DMS153 treated with DMSO at 0.1 percent for 48 hours (cell line): ENCODE measurements at regions not wholly inside any gene's neighbourhood (a gene's known extent, or its start where the extent isn't known, plus 50 kb on each side); places are given as distances from the start of the nearest gene placed in this dataset.
"Not testable (repeated sequence)": the region's sequence is repeated elsewhere in the genome, so short reads cannot be mapped to it uniquely, and the experiment has no call there.

Source experiments
- DNase-seq: peaks from one replicate; lab custom pipeline; 2025; ENCODE audit not compliant: unreplicated experiment; lab: John Stamatoyannopoulos, UW

DNA sequence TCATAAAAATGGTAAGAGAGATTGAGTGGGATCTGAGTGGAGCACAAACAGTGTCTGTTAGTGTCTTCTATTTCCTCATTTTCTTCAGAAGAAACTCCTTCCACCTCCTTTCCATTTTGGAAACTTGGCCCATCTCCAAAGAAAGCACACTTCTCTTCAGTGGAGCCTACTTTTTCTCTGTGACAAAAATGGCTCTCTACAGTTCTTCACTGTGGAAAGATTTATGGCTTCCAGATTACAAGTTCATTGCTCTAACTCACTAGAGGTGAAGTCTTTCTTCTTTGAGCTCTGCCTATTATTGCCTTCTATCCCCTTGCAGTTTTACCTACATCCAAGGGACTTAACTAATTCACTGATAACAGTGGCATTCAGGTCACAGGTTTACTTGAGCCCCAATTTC is 325.8 kb downstream of the ANTXR2 start:
- no peak for DNase-seq

DNA sequence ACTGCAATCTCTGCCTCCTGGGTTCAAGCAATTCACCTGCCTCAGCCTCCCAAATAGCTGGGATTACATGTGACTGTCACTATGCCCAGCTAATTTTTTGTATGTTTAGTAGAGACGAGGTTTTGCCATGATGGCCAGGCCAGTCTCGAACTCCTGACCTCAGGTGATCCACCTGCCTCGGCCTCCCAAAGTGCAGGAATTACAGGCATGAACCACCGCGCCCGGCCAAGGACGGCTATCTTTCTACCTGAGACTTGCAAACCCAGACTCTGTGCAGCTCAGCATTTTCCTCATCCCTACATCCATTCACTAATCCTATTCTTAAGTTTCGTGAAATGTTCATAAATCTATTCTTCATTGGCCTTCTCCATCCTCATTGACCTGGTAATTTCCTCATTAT is 330.0 kb downstream of the ANTXR2 start:
- no peak for DNase-seq

DNA sequence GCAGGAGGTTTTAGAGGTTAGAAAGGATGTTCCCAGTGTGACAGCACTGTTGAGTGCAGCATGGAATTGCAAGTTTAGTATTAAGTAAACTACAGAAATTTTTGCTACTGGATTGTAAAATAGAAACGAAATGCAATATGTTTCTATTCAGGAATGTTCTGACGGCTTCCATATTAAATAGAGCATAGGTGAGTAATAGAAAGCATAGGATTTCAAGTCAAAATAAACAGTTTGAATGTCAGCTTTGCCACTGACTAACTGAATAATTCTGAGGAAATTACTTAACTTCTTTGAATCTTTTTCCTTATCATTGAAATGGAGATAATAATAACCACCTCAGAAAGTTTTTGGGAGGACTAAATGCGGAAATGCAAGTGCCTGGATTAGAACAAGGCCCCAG is 331.9 kb upstream of the GK2 start:
- no peak for DNase-seq

DNA sequence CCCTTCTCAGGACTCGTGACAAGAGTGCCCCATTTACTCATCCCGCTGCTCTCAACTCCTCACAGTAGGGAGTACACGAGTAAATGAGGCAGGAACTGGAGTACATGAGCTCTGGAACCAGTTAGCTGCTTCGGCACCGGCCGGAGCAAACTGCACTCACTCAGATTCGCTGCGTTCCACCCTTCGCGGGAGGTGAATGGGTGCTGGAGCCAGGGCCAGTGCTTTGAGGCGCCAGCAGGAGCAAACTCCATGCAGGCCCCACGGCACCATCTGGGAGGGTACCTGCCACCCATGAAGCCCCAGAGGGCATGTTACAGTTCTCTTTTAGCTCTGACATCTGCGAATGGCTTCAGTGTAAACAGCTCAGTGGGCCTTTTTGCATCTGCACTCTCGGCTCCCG is 315.5 kb upstream of the GK2 start:
- DNase-seq = no peak

DNA sequence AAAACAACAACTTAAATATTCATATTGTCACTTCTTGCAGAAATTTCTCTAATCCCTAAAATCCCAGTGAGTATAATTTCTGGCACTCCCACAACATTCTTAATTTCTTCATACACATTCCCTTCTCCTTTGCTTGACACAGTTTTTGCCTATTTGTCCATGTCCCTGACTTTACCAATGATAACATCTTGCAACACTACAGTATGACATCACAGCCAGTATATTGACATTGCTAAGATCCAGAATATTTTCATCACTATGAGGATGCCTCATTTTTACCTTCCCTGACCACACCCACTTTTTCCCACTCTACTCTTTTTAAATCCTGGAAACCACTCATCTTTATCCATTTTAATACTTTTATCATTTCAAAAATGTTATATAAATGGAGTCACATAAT is 292.3 kb upstream of the GK2 start:
- DNase-seq = no peak

DNA sequence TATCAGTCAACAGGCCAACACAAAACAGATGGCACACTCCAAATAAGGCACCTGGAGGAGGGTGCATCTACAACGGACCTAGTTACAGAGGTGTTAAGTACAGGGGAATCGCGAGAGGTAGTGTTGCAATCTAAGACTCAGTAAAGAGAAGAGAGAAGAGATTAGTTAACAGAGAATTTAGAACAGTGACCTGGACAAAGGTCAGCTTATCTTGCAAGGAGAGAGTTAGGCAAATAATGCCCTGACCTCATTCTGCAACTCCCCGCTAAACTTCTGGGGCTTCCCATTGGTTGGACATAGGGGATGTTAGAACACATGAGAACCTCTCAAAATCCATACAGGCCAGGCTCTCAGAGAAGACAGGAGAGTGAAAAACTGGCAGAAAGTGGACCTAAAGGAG is 289.4 kb upstream of the GK2 start:
- no peak for DNase-seq

DNA sequence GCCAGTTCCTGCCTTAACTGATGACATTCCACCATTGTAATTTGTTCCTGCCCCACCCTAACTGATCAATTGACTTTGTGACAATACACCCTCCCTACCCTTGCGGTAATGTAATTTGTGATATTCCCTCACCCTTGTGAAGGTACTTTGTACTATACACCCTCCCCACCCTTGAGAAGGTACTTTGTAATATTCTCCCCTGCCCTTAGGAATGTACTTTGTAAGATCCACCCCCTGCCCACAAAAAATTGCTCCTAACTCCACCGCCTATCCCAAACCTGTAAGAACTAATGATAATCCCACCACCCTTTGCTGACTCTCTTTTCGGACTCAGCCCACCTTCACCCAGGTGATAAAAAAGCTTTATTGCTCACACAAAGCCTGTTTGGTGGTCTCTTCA is 288.5 kb upstream of the GK2 start:
- not testable (repeated sequence) for DNase-seq

DNA sequence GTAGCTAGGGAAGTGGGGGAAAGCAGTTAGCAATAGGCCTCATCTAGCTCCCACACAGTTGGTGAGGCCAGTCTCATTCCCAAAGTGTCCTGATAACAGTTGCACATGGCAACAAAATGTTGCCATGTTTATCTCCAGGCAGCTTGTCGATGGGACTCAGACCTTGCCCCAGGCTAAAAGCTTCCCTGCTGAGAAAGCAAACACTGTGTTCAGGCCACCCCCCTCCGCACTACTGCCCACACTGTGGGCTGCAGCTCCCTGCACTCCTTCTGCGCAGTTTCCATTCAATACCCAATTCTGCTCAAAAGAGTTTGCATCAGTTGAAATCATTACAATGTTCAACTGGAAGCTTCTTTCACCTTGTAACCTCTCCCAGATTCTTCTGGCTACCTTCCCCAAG is 287.8 kb upstream of the GK2 start:
- DNase-seq = no peak

DNA sequence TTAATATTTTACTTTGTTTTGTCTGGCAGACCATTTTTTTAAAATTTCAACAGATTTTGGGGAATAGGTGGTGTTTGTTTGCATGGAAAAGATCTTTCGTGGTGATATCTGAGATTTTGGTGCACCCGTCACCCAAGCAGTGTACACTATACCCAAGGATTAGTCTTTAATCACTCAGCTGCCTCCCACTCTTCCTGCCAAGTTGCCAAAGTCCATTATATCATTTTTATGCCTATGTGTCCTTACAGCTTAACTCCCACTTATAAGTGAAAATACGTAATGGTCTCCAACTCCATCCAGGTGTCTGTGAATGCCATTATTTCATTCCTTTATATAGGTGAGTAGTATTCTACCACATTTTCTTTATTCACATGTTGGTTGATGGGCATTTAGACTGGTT is 281.7 kb upstream of the GK2 start:
- no peak for DNase-seq

DNA sequence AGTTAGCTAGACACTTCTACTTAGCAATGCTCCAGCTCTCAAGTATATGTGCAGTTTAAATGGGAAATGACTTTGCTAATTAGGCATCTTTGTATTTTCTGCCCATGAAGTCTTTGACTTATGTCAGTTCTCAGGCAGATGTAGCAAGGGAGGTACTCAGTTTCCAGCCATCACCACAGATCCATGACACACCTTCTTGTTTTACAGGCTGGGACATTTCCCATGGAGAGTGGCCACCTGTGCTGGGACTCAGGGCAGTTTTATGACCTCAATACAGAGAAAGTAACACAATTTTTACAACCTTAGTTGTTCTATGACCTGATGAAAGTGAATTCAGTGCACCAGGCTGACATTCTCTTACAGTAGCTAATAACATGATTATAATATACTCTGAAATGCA is 280.7 kb upstream of the GK2 start:
- no peak for DNase-seq

DNA sequence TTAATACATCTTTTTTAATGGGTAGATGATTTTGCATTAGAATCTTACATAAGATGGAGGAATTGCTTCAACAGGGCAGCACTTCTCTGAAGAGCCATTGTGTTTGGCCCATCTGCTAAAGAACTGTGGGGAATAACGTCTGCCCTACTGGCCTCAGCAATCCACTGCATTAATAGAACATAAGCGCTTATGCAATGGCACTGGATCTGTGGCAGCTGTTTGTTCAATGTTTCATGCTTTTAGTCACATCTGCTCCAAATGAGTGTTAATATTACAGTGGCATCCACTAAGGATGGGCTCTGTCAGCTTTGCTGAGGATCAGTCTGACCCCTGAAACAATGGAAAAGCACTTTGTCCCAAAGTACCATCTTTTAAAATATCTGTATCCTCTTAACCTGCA is 279.0 kb upstream of the GK2 start:
- DNase-seq = no peak

DNA sequence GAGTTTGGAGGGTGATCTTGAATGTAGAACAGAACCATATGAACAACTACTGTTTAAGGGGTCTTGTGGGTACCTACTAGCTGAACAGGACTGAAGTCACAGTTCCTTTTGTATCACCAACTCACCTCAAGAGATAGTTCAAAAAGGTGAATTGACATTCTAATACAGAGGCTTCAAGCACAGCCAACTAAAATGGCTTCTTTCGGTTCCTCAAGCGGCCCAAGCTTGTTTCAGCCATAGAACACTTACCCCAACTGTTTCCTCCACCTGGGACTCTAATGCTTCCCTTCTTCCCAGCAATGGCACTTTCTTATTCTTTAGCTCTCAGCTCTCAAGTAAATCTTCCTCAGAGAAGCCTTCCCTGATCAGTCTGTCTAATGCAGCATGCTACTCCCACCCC is 277.5 kb upstream of the GK2 start:
- no peak for DNase-seq

DNA sequence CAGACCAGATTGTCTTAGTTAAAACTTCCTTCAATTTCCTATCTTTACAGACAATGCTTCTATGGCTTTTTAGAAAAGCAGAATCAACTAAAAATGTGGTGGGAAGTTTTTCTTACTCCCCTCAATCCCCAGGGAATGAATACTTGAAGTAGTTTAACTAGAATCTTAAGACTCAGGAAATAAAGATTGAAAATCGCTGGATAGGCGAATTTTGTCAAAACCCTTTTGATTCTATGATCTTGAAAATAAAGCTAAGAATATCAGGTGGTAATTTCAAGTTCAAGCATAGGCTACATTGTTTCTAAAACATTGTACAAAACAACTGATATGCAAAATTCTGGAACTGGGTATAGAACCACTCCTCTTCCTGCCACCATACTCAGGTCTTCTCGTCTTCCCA is 276.5 kb upstream of the GK2 start:
- no peak for DNase-seq

DNA sequence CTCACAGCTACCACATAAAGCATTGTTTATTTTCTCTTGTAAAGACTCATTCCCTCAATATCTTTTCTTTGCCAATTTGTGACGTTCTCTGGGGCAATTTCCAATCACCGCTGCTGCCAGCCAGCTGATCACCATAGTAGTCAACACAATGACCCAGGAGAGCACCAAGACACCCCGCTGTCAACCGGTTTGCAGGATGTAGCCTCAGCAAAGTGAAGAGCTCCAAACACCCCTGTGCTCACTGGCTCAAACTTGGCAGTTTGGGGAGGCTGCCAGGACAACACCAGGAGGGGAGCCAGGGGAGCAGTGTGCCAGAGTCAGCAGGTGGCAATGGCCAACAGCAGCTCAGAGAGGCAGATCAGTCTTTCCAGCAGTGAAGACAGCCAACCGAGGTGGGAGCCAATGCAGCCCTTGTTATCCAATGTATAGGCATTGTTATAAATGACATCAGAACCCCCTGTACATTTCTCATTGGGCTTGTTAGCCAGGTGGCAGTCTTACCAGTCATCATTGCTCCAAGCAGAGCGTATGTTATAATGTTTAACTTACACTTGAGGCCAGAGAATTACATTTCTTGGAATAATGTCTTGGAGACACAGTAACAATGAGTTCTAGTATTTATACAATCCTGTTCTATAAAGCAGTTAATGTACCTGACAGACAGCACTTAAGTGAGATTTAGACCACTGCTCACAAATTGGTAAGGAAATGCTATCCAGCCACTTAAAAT is 274.9 kb upstream of the GK2 start:
- DNase-seq = no peak

DNA sequence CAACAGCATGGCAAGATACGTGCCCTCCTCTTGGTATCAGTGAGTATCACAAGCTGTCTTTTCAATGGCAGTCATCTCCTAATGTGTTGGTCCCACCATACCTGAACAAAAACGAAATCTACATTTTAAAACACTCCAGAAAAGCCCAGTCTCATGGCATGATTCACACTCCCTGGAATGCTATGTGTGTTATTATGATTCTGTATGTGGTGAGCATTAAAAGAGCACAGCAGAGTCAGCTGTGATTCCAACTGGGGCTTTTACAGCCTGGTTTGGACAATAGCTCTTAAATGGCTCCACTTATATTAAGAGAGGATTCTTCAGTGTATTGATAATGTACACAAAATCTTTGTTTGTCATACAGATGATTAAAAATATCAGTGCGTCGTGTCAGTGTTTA is 274.1 kb upstream of the GK2 start:
- DNase-seq = no peak

DNA sequence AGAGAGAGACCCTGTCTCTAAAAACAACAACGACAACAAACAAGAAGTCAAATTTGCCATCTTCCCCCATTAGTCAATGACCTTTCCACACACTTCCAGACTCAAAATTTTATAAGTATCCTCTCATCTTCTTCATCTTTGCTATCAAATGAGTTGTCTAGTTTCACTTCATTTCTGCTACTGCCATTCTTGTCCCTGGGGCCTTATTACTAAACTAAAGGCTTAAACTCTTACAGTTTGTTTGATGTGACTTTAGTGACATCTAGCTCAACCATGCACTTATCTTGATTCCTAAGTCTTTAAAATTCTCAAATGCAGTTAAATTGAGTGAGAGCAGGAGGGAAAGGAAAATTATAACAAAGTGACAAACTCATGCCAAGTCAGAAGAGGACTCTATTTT is 271.8 kb upstream of the GK2 start:
- DNase-seq = no peak

DNA sequence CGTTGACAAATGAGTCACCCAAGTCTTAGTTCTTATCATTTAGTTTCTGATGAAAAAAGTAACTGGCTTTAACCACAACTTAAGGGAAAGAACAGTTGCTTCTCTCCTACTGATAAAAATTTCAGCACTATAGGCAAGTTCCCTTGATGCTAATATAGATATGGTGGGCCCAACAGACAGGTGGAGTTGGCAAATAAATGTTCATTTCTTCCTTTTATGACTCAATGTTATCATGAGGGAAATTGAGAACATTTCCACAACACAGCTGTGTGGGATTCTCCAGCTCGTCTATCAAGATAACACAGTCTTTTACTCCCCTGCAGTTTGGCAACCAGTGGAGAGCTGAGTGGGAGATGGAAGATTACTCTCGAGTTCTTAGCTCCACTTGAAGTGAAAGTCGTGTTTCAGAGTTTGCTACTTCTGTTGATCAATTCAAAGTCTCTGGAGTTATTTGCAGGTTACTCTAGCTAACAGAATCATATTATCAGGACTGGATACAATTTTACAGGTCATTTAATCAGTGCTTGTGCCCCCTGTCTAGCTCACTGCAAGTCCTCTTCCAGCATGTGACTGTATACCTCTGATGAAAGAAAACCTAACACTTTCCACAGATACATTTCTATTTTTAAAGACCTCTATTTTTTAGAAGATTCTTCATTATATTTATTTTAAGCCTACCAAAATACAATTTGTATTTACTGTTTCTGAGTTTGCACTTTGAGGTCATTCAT is 270.6 kb upstream of the GK2 start:
- DNase-seq = no peak

DNA sequence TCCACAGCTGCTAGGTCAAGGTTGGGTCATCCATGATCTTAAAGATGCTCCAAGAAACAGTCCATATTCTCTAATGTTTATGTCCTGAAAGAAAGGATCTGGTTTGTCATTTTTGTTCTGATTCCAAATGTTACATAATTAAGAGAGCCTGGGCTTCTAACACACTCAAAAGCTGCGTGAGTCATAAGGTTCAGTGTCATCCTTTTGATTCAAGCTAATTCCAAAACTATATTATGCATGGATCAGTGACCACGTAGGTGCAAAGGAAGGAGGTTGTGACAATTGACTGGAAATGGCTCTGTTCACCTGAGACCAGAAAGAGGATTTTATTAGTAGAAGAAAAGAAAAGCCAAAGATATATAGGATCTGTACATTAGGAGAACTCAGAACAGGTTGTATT is 268.7 kb upstream of the GK2 start:
- no peak for DNase-seq

DNA sequence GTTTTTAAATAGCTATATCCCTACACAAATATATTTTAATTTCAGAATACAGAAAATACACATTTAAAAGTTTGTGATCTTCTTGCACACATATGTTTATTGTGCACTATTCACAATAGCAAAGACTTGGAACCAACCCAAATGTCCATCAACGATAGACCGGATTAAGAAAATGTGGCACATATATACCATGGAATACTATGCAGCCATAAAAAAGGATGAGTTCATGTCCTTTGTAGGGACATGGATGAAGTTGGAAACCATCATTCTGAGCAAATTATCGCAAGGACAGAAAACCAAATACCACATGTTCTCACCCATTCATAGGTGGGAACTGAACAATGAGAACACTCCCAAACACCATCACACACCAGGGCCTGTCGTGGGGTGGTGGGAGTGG is 266.9 kb upstream of the GK2 start:
- not testable (repeated sequence) for DNase-seq

DNA sequence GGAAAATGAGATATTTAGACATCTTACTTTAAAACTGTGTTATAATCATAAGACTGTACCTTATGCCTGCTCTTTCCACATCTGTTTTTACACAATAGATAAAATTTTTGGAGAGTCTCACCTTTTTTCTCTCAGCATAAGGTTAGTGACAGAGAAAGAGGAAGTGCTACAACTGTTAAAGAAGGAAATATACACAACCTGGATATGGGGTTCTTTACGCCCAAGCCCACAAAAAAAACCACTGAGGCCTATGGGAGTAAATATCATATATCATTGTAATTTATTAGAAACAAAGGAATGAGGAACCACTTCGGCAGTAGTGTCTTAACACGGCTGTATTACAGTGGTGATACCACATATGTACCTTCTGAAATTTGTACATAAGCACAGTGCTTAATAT is 265.9 kb upstream of the GK2 start:
- DNase-seq = no peak

DNA sequence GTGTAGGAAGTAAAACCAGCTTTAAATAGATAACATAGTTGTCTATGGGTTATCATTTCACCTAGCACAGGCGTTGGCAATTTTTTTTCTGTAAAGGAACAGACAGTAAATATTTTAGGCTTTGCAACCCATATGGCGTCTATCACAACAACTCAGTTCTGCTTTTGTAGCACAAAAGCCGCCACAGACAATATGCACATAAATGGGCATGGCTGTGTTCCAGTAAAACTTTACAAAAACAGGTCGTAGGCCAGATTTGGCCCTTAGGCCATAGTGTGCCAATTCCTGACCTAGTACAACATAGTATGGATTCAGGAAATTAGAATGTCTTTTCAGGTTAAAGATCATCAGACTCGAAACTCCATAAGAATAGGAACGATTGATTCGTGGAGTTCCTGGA is 265.3 kb upstream of the GK2 start:
- DNase-seq = no peak

DNA sequence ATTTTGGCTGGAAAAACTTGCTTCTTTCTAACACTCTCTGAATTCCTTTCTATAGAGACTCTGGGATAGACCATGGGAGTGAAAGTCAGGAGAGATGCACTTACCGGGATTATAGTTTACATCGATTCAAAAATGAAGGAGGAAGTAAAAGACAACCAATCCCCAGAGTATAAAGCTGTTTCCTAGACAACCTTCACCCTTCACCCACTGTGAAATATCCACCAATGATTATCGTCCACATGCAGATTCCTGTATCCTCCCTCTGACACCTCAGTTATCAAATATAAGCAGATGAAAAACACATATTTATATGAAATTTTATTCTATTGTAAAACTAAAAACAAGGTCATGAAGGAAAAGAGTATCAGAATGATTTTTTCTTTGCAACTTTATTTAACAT is 258.8 kb upstream of the GK2 start:
- DNase-seq = no peak

DNA sequence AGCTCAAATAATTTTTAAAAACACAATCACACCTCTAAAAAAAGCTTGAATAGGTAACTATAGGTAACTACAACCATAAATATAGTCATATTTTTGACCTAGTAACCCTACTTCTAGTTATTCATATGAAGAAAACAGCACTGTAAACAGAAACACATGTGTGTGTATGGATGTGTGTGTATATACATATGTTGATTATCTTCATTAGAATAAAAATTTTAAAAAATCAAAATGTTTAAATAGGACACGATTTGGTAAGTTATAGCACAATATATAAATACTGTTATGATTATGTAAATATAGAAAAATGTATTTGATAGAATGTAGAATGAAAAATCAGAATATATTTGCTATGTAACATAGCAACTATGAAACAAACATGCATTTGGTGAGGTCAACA is 258.1 kb upstream of the GK2 start:
- no peak for DNase-seq
